ENCODE measurements at regions not wholly inside any gene's neighbourhood (a gene's known extent, or its start where the extent isn't known, plus 50 kb on each side); places are given as distances from the start of the nearest gene placed in this dataset.

DNA sequence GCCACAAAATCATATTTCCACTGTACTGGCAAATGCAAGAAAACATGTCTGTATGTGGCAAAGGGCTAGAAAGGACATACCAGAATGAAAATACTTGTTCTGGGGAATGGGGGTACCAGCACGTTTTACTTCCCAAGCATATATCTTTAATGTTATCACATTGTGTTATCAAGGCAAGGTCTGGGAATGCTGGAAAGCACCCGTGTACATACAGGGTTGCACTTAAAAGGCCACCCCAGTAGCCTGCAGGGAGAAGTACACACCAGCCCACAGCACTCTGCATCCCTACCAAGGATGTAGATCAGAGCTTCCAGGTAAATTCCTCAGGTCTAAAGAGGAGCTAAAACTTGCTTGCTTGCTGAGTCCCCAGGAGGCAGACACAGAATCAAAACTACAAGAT is 381.8 kb downstream of the RRAGC start:
- TF ChIP-seq, protein P1, sequence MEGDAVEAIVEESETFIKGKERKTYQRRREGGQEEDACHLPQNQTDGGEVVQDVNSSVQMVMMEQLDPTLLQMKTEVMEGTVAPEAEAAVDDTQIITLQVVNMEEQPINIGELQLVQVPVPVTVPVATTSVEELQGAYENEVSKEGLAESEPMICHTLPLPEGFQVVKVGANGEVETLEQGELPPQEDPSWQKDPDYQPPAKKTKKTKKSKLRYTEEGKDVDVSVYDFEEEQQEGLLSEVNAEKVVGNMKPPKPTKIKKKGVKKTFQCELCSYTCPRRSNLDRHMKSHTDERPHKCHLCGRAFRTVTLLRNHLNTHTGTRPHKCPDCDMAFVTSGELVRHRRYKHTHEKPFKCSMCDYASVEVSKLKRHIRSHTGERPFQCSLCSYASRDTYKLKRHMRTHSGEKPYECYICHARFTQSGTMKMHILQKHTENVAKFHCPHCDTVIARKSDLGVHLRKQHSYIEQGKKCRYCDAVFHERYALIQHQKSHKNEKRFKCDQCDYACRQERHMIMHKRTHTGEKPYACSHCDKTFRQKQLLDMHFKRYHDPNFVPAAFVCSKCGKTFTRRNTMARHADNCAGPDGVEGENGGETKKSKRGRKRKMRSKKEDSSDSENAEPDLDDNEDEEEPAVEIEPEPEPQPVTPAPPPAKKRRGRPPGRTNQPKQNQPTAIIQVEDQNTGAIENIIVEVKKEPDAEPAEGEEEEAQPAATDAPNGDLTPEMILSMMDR (IDR thresholded peaks at IDR 0.05; ENCODE audit: unreplicated experiment) = no peak
- CTCF ChIA-PET = no interaction called here
- intact Hi-C loops (cut with micrococcal nuclease) = no loop called here
- Mint-ChIP-seq H3K27ac (ENCODE audit: low read depth, unreplicated experiment) (no peak overlapping the region), H3K36me3 (ENCODE audit: insufficient read depth, unreplicated experiment) (no peaks in the 10 kb centered on the region), H3K27me3 (ENCODE audit: insufficient read depth, unreplicated experiment) (peaks cover 54% of the 10 kb centered on the region), H3K4me1 (ENCODE audit: insufficient read depth, unreplicated experiment) (no peaks in the 10 kb centered on the region), H3K4me3 (ENCODE audit: unreplicated experiment) (no peak overlapping the region), H3K9me3 (ENCODE audit: unreplicated experiment) (no peaks in the 10 kb centered on the region)
- POLR2A ChIA-PET = no interaction called here
- DNase-seq (ENCODE audit: unreplicated experiment) = no peak
- no TSS peak for BruUV-seq (replicated peaks)

DNA sequence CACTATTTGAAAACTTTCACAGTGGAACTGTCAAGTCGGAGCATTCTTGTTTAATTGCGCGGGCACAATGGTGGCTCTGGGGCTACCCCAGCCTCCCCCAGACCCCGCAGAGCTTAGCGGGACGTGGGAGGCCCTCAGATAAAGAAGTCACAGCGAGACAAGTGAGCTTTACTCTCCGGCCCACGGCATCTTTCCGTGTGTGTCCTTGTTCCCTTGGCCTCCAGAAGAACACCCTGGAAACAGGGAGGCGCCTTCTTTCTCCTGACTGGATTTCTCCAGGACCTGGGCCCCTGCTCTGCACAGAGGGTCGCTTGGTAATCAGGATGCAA is 382.8 kb downstream of the RRAGC start:
- CTCF ChIA-PET = no interaction called here

DNA sequence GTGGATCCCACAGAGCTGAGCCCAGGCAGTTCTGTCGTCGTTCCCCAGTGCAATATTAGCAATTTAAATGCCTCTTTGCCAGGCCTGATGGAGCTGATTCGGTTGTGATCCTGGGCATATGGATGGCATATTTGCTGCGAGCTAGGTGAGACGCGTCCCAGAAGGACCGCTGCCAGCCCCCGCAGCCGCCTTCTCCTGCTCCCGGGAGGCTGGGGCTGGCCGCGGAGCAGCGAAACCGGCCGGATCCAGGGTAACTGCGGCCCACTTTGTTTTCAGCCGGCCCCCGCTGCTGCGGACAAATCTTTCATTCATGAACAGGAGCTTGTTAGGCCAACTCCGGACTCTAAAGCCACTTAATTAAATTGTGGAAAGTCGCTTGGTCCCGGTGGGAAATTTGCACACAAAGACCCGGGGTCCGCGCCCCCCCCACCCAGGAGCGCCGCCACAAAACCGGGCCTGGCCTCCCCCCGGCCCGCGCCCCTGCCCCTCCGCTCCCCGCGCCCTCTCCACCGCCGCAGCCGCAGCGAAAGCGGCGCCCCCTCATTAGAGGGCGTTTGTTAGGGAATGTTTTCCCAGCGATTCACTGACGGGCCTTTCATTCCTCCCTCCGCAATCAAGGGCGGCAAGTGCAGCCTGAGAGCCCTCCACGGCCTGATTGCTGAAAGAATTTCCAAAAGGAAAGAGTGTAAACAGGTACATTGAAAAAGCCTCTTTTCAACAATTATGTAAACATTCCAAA is 383.3 kb downstream of the RRAGC start:
- Mint-ChIP-seq H3K27me3 (ENCODE audit: insufficient read depth, unreplicated experiment) (peaks cover 58% of the 10 kb centered on the region), H3K4me3 (ENCODE audit: unreplicated experiment) (no peak overlapping the region)

More for the DNA sequence above, 382.8 kb downstream of the RRAGC start:
- Mint-ChIP-seq H3K4me3 (ENCODE audit: unreplicated experiment) (no peak overlapping the region), H3K27me3 (ENCODE audit: insufficient read depth, unreplicated experiment) (peaks cover 53% of the 10 kb centered on the region), H3K36me3 (ENCODE audit: insufficient read depth, unreplicated experiment) (no peaks in the 10 kb centered on the region), H3K9me3 (ENCODE audit: unreplicated experiment) (no peaks in the 10 kb centered on the region), H3K27ac (ENCODE audit: low read depth, unreplicated experiment) (no peak overlapping the region), H3K4me1 (ENCODE audit: insufficient read depth, unreplicated experiment) (no peaks in the 10 kb centered on the region)
- TF ChIP-seq, protein P1 (IDR thresholded peaks at IDR 0.05; ENCODE audit: unreplicated experiment) = no peak
- intact Hi-C loops (cut with micrococcal nuclease) = no loop called here
- no peak for DNase-seq (ENCODE audit: unreplicated experiment)
- no TSS peak for BruUV-seq (replicated peaks)
- POLR2A ChIA-PET = no interaction called here

DNA sequence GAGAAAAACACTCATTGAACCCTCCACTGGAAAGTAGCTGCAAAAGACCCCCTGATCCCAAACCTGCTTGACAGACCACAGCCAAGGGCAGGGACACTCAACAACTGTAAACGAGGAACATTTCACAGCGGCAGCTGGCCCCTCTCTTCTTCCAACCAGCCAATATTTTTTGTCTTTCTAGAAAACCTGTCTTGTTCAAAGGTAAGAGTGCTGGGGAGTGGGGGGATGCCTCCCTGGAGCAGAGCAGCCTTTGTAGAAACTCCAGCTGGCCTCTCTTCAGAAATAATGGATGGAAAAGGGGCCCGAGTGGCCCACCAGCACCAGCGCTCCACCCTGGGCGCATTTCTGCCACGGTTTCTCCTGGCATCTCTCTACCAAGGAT is 384.0 kb downstream of the RRAGC start:
- Mint-ChIP-seq H3K27me3 (ENCODE audit: insufficient read depth, unreplicated experiment) (peaks cover 64% of the 10 kb centered on the region), H3K9me3 (ENCODE audit: unreplicated experiment) (peaks cover 8% of the 10 kb centered on the region), H3K4me1 (ENCODE audit: insufficient read depth, unreplicated experiment) (no peaks in the 10 kb centered on the region), H3K4me3 (ENCODE audit: unreplicated experiment) (no peak overlapping the region), H3K27ac (ENCODE audit: low read depth, unreplicated experiment) (no peak overlapping the region), H3K36me3 (ENCODE audit: insufficient read depth, unreplicated experiment) (no peaks in the 10 kb centered on the region)
- TF ChIP-seq, protein P1 (IDR thresholded peaks at IDR 0.05; ENCODE audit: unreplicated experiment) = no peak
- DNase-seq (ENCODE audit: unreplicated experiment) = no peak
- intact Hi-C loops (cut with micrococcal nuclease) = no loop called here
- POLR2A ChIA-PET = no interaction called here
- CTCF ChIA-PET = no interaction called here
- no TSS peak for BruUV-seq (replicated peaks)

More for the DNA sequence above, 383.3 kb downstream of the RRAGC start:
- DNase-seq (ENCODE audit: unreplicated experiment) = no peak
- ChIA-PET CTCF (no interaction called here), POLR2A (no interaction called here)
- H3K9me3 Mint-ChIP-seq (ENCODE audit: unreplicated experiment) = peaks cover 4% of the 10 kb centered on the region
- TF ChIP-seq, protein P1 (IDR thresholded peaks at IDR 0.05; ENCODE audit: unreplicated experiment) = no peak
- BruUV-seq (replicated peaks) = no TSS peak
- no peaks in the 10 kb centered on the region for H3K4me1 Mint-ChIP-seq (ENCODE audit: insufficient read depth, unreplicated experiment)
- no peaks in the 10 kb centered on the region for H3K36me3 Mint-ChIP-seq (ENCODE audit: insufficient read depth, unreplicated experiment)
- intact Hi-C loops (cut with micrococcal nuclease) = no loop called here
- H3K27ac Mint-ChIP-seq (ENCODE audit: low read depth, unreplicated experiment) = no peak overlapping the region
